C4-2B (cell line): ENCODE measurements at regions not wholly inside any gene's neighbourhood (a gene's known extent, or its start where the extent isn't known, plus 50 kb on each side); places are given as distances from the start of the nearest gene placed in this dataset.

ENCODE experiments used
- ZFX ChIP-seq: fragments of 450-650 bp; IDR thresholded peaks from 2 replicates; pipeline ENCODE4 v1.6.1; 2017
- TF ChIP-seq, protein P1 (sequence below): fragments of 450-650 bp; conservative IDR thresholded peaks from 2 replicates; pipeline ENCODE4 v1.5.1; 2017; ENCODE audit warnings: mild to moderate bottlenecking

- TF ChIP-seq, protein P1, sequence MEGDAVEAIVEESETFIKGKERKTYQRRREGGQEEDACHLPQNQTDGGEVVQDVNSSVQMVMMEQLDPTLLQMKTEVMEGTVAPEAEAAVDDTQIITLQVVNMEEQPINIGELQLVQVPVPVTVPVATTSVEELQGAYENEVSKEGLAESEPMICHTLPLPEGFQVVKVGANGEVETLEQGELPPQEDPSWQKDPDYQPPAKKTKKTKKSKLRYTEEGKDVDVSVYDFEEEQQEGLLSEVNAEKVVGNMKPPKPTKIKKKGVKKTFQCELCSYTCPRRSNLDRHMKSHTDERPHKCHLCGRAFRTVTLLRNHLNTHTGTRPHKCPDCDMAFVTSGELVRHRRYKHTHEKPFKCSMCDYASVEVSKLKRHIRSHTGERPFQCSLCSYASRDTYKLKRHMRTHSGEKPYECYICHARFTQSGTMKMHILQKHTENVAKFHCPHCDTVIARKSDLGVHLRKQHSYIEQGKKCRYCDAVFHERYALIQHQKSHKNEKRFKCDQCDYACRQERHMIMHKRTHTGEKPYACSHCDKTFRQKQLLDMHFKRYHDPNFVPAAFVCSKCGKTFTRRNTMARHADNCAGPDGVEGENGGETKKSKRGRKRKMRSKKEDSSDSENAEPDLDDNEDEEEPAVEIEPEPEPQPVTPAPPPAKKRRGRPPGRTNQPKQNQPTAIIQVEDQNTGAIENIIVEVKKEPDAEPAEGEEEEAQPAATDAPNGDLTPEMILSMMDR: no peak
- TF ChIP-seq ZFX: no peak
Observed at GRCh38 chr1:78373676-78374075, 117.1 kb upstream of the PTGFR start.
